ENCODE measurements at regions not wholly inside any gene's neighbourhood (a gene's known extent, or its start where the extent isn't known, plus 50 kb on each side); places are given as distances from the start of the nearest gene placed in this dataset.

GRCh38 chr2:220075835-220076234 lies 448.4 kb downstream of the SLC4A3 start:
- TF ChIP-seq RAD21 (CRISPR knock-in tag; IDR thresholded peaks at IDR 0.05) (no peak), PRDM10 (CRISPR knock-in tag; IDR thresholded peaks at IDR 0.05; ENCODE audit: low read depth) (no peak), AHR (CRISPR knock-in tag; IDR thresholded peaks at IDR 0.05) (no peak), TERF1 (CRISPR knock-in tag; IDR thresholded peaks at IDR 0.05) (no peak), HDAC6 (IDR thresholded peaks at IDR 0.05; ENCODE audit: low read depth, low read length) (no peak), EP300 (IDR thresholded peaks at IDR 0.05; ENCODE audit: low read depth in 2 of 2, low read length in 2 of 2) (no peak), EP300 (CRISPR knock-in tag; IDR thresholded peaks at IDR 0.05; ENCODE audit: borderline replicate concordance) (no peak), TRIM22 (IDR thresholded peaks at IDR 0.05) (no peak), NR2C2 (CRISPR knock-in tag; IDR thresholded peaks at IDR 0.05; ENCODE audit: borderline replicate concordance) (no peak)
